HUES64 (cell line): ENCODE measurements at regions not wholly inside any gene's neighbourhood (a gene's known extent, or its start where the extent isn't known, plus 50 kb on each side); places are given as distances from the start of the nearest gene placed in this dataset.

Experiments used
- H3K27ac ChIP-seq: 2 replicates; pipeline ENCODE4 v1.7.0; 2013; ENCODE audit warnings: low read depth, low read length, inconsistent platforms
- H3K27me3 ChIP-seq: 2 replicates; pipeline ENCODE4 v1.6.1; 2013; ENCODE audit warnings: mild to moderate bottlenecking, low read length; ENCODE audit not compliant: insufficient read depth
- H3K36me3 ChIP-seq: 2 replicates; pipeline ENCODE4 v1.6.1; 2013; ENCODE audit warnings: mild to moderate bottlenecking, low read length; ENCODE audit not compliant: insufficient read depth
- H3K4me1 ChIP-seq: 2 replicates; pipeline ENCODE4 v1.6.1; 2013; ENCODE audit warnings: mild to moderate bottlenecking, low read length, moderate library complexity; ENCODE audit not compliant: insufficient read depth
- H3K4me3 ChIP-seq: 2 replicates; pipeline ENCODE4 v1.5.1; 2013; ENCODE audit warnings: mild to moderate bottlenecking, low read length, moderate library complexity
- H3K9ac ChIP-seq: 2 replicates; pipeline ENCODE4 v1.6.1; 2013; ENCODE audit warnings: mild to moderate bottlenecking, low read depth, low read length
- H3K9me3 ChIP-seq: 2 replicates; pipeline ENCODE4 v1.6.1; 2013; ENCODE audit warnings: low read depth, low read length; ENCODE audit not compliant: insufficient read depth
- WGBS: fragments of 150-250, 120-280 bp; methylation state at CpG from one replicate; pipeline ENCODE4 v1.1.7; 2013; ENCODE audit warnings: missing lambda C conversion rate; 5-methylcytosine and 5-hydroxymethylcytosine counted together

GRCh38 chr10:36301139-36301538, 659.0 kb upstream of the FZD8 start:
- 76% methylated on average over 2 of the region's 2 CpGs for WGBS
- no peaks in the 10 kb centered on the region for H3K27me3 ChIP-seq
- H3K9ac ChIP-seq, result no peak overlapping the region
- no peaks in the 10 kb centered on the region for H3K36me3 ChIP-seq
- H3K9me3 ChIP-seq, result no peaks in the 10 kb centered on the region
- H3K27ac ChIP-seq, result peak overlapping the region; percentile 41; the same call in 1 of the 2 replicates
- no peak overlapping the region for H3K4me3 ChIP-seq
- peaks cover 8% of the 10 kb centered on the region; the same call in 1 of the 2 replicates for H3K4me1 ChIP-seq

- Histone ChIP-seq H3K27ac (no peak overlapping the region), H3K4me3 (no peak overlapping the region)
- 98% methylated on average over 14 of the region's 14 CpGs for WGBS
Observed at GRCh38 chr10:36283827-36284226, 641.7 kb upstream of the FZD8 start.

DNA sequence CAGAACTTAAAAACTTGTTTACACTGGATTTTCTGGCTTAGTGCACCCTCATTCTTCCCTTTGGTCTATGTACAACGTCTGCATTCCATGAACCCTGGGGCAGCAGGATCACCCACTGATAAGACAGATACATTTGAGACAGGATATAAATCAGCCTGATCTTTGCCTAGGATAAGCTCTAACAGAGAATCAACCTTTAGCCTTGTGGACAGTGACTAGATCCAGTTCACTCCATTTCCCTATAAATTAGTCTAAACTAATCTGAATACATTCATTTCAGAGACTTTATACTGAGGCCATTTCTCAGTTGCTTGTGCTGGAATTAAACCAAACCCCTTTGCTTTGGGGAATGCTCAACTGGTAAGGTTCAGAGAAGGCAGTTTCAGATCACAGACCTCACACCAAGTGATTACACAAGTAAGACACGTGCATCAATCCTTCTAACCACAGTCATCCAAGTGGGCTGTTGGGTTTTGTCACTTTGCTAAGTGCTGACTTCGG, 639.8 kb upstream of the FZD8 start:
- no peaks in the 10 kb centered on the region for H3K27me3 ChIP-seq
- H3K27ac ChIP-seq, result no peak overlapping the region
- no peaks in the 10 kb centered on the region for H3K4me1 ChIP-seq
- H3K4me3 ChIP-seq, result no peak overlapping the region
- H3K36me3 ChIP-seq, result no peaks in the 10 kb centered on the region
- H3K9ac ChIP-seq, result no peak overlapping the region
- 89% methylated on average over 3 of the region's 3 CpGs for WGBS
- peaks cover 9% of the 10 kb centered on the region; the same call in 1 of the 2 replicates for H3K9me3 ChIP-seq

More at GRCh38 chr10:36283827-36284226, 641.7 kb upstream of the FZD8 start:
- Histone ChIP-seq H3K9ac (no peak overlapping the region), H3K27me3 (no peaks in the 10 kb centered on the region), H3K9me3 (peaks cover 21% of the 10 kb centered on the region; the same call in 1 of the 2 replicates), H3K36me3 (no peaks in the 10 kb centered on the region), H3K4me1 (no peaks in the 10 kb centered on the region)

GRCh38 chr10:36280890-36281499, 638.9 kb upstream of the FZD8 start:
- Histone ChIP-seq H3K36me3 (no peaks in the 10 kb centered on the region), H3K27ac (no peak overlapping the region), H3K9ac (no peak overlapping the region), H3K9me3 (peaks cover 3% of the 10 kb centered on the region; the same call in 1 of the 2 replicates), H3K4me3 (no peak overlapping the region), H3K4me1 (no peaks in the 10 kb centered on the region), H3K27me3 (no peaks in the 10 kb centered on the region)
- 95% methylated on average over 11 of the region's 11 CpGs for WGBS

DNA sequence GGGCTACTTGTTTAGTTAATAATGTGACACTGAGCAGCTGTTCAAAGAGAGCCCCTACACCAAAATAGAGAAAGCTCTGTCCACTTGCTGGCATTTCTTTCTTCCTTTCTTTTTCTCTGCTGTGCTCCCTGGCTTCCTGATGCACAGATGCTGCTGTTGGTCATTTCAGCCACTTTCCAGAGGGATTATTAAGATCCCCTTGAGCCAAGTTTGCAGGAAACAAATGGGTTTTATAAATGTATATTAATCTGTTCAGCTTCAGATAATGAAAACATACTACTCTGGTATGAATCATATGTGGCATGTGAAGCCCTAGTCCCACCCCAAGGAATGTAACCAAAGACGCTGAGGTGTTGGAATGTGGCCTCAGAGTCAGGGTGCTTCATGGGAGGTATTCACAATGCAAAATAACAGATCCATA, 638.2 kb upstream of the FZD8 start:
- Histone ChIP-seq H3K27ac (no peak overlapping the region), H3K36me3 (no peaks in the 10 kb centered on the region), H3K9ac (no peak overlapping the region), H3K4me1 (no peaks in the 10 kb centered on the region), H3K4me3 (no peak overlapping the region), H3K27me3 (no peaks in the 10 kb centered on the region), H3K9me3 (peaks cover 3% of the 10 kb centered on the region; the same call in 1 of the 2 replicates)
- WGBS, result 81% methylated on average over 1 of the region's 1 CpG

DNA sequence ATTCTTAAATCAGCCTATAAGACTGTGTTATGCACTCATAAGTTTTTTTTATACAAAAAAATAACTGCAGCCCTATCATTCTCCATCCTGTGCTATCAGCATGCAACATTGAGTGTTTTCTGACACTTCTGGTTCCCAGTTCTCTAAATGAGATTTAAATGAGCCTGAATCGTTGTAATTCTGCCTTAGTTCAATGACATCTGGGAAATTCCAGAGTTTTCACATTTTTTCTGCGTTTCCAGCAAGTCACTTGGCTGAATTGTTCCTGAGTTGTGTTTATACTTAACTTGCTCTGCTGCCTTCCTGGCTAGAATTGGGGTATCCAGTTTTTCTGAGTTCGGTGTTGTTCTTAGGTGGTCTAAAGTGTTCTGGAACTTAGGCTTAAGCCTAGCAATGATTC, 636.1 kb upstream of the FZD8 start:
- no peak overlapping the region for H3K27ac ChIP-seq

DNA sequence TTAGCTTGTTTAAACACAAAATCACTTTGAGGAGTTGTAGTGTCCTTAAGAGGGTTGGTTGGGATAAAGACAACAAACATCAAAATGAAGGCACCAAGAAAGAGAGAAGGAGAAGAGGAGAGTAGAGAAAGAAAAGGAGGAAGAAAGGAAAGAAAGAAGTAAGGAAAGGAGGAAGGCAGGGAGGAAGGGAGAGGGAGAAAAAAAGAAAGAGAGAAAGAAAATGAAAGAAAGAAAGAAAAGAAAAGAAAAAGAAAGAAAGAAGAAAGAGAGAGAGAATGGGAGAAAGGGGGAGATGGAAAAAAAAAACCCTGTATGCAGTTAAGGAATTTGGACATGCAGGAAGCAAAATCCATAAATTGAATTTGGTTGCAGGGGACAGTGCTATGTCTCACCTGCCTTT, 635.4 kb upstream of the FZD8 start:
- Histone ChIP-seq H3K4me3 (no peak overlapping the region), H3K27ac (no peak overlapping the region), H3K4me1 (no peaks in the 10 kb centered on the region), H3K9me3 (peaks cover 3% of the 10 kb centered on the region; the same call in 1 of the 2 replicates), H3K36me3 (no peaks in the 10 kb centered on the region), H3K27me3 (no peaks in the 10 kb centered on the region), H3K9ac (no peak overlapping the region)

More for the DNA sequence above, 636.1 kb upstream of the FZD8 start:
- Histone ChIP-seq H3K36me3 (no peaks in the 10 kb centered on the region), H3K27me3 (no peaks in the 10 kb centered on the region), H3K4me3 (no peak overlapping the region), H3K9ac (no peak overlapping the region), H3K4me1 (no peaks in the 10 kb centered on the region), H3K9me3 (peaks cover 3% of the 10 kb centered on the region; the same call in 1 of the 2 replicates)
- WGBS, result 85% methylated on average over 3 of the region's 3 CpGs

DNA sequence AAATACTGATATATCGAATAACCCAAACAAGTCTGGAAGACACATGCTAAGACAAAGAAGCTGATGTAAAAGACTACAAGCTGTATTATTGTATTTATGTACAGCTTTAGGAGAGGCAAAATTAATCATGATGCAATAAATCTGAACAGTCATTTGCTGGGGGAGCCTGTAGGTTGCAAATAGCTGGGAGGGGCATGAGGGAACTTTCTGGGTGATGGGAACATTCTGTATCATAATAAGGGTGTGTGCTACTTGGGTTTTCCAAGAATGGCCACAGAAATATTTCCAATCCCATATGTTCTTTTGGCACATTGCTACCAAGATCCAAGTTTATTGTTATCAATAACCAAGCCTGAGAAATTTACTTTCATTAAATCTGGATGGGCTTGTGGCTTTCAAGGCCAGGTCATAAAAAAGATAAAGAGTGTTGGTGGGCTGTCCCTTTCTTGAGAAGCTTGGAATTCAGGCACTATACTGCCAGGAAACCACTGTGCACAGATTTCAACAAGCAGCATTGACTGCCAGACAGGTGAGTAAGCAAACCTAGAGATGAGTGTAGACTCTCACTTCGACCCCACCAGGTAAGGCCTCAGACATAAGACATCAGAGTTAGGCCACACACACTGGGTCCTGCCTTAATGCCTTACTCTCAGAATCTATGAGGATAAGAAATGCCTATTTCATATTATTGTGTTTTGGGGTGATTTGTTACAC, 629.7 kb upstream of the FZD8 start:
- Histone ChIP-seq H3K9me3 (peaks cover 3% of the 10 kb centered on the region; the same call in 1 of the 2 replicates), H3K4me1 (0 out of 2 replicates have a peak, but pooled peaks cover 5% of the 10 kb centered on the region), H3K4me3 (no peak overlapping the region), H3K27ac (no peak overlapping the region), H3K9ac (no peak overlapping the region), H3K27me3 (no peaks in the 10 kb centered on the region), H3K36me3 (no peaks in the 10 kb centered on the region)
- WGBS, result 100% methylated on average over 2 of the region's 2 CpGs

GRCh38 chr10:36269222-36269621, 627.1 kb upstream of the FZD8 start:
- 92% methylated on average over 1 of the region's 1 CpG for WGBS
- no peak overlapping the region for H3K9ac ChIP-seq
- H3K36me3 ChIP-seq, result no peaks in the 10 kb centered on the region
- H3K4me3 ChIP-seq, result no peak overlapping the region
- 0 out of 2 replicates have a peak, but pooled peaks cover 5% of the 10 kb centered on the region for H3K4me1 ChIP-seq
- H3K27me3 ChIP-seq, result no peaks in the 10 kb centered on the region
- no peaks in the 10 kb centered on the region for H3K9me3 ChIP-seq
- H3K27ac ChIP-seq, result no peak overlapping the region

DNA sequence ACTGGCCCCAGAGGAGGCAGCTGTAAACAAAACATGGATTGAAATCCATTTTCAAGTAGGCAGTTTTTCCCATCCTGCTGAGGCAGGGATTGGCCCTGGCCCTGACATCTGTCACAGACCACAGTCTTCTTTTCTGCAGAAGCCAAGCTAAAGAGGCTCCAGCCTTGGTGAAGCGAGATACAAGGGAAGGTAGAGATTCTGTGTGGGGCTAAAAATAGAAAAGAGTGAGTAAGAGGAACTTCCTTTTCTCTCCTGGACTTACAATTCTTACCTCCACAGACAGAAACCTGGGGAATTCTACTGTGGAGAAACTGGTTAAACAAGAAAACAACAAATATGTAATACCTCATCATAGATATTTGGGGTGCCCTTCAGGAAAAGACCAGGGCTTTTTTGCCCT, 624.8 kb upstream of the FZD8 start:
- H3K27me3 ChIP-seq, result no peaks in the 10 kb centered on the region
- 0 out of 2 replicates have a peak, but pooled peaks cover 5% of the 10 kb centered on the region for H3K4me1 ChIP-seq
- H3K9me3 ChIP-seq, result no peaks in the 10 kb centered on the region
- 80% methylated on average over 1 of the region's 1 CpG for WGBS
- H3K36me3 ChIP-seq, result no peaks in the 10 kb centered on the region
- no peak overlapping the region for H3K4me3 ChIP-seq
- H3K9ac ChIP-seq, result no peak overlapping the region
- no peak overlapping the region for H3K27ac ChIP-seq

- Histone ChIP-seq H3K27ac (no peak overlapping the region), H3K27me3 (no peaks in the 10 kb centered on the region), H3K36me3 (no peaks in the 10 kb centered on the region), H3K9me3 (no peaks in the 10 kb centered on the region), H3K9ac (no peak overlapping the region), H3K4me3 (no peak overlapping the region), H3K4me1 (0 out of 2 replicates have a peak, but pooled peaks cover 5% of the 10 kb centered on the region)
- whole genome bisulfite sequencing, result 90% methylated on average over 2 of the region's 2 CpGs
Observed at GRCh38 chr10:36265741-36266140, 623.6 kb upstream of the FZD8 start.
